ENCODE measurements at regions not wholly inside any gene's neighbourhood (a gene's known extent, or its start where the extent isn't known, plus 50 kb on each side); places are given as distances from the start of the nearest gene placed in this dataset.
A peak's percentile ranks its signal among the peaks of the same experiment; 100 is the strongest.

DNA sequence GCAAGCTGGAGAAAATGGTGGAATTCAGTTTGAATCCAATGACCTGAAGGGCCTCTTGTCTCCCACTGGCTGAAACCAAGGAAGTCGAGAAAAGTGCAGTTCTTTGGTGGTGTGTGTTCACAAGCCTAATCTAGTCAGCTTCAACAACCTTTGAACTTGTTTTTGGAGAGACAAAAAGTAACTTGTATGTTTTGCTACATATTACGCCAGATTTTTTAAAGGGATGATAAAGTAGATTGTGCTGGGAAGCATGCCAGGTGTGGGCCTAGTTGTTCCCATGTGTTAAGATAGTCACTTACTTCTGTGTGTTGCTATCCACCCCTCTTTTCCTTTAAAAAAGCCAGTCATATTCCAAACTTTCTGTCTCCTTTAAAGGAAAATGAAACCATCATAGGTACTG, 79.7 kb upstream of the FAM3C start:
- H3K36me3 ChIP-seq, result no peaks in the 10 kb centered on the region
- H3K4me1 ChIP-seq, result peaks cover 0 to 8% (median 0%) of the 10 kb centered on the region in 4 donors
- H3K4me3 ChIP-seq, result no peak overlapping the region
- DNase-seq, result no peak
- H3K27me3 ChIP-seq, result no peaks in the 10 kb centered on the region
- no peaks in the 10 kb centered on the region for H3K9me3 ChIP-seq
- H3K27ac ChIP-seq, result no peak overlapping the region
- TF ChIP-seq, protein P1, sequence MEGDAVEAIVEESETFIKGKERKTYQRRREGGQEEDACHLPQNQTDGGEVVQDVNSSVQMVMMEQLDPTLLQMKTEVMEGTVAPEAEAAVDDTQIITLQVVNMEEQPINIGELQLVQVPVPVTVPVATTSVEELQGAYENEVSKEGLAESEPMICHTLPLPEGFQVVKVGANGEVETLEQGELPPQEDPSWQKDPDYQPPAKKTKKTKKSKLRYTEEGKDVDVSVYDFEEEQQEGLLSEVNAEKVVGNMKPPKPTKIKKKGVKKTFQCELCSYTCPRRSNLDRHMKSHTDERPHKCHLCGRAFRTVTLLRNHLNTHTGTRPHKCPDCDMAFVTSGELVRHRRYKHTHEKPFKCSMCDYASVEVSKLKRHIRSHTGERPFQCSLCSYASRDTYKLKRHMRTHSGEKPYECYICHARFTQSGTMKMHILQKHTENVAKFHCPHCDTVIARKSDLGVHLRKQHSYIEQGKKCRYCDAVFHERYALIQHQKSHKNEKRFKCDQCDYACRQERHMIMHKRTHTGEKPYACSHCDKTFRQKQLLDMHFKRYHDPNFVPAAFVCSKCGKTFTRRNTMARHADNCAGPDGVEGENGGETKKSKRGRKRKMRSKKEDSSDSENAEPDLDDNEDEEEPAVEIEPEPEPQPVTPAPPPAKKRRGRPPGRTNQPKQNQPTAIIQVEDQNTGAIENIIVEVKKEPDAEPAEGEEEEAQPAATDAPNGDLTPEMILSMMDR (IDR thresholded peaks at IDR 0.05), result no peak
- TF ChIP-seq POLR2A (IDR thresholded peaks at IDR 0.05), result no peak

GRCh38 chr7:121474301-121474673, 78.2 kb upstream of the FAM3C start:
- H3K4me3 ChIP-seq, result no peak overlapping the region
- no peak overlapping the region for H3K27ac ChIP-seq
- peaks cover 0 to 8% (median 0%) of the 10 kb centered on the region in 4 donors for H3K4me1 ChIP-seq
- no peaks in the 10 kb centered on the region for H3K27me3 ChIP-seq
- no peak for DNase-seq
- H3K36me3 ChIP-seq, result no peaks in the 10 kb centered on the region
- TF ChIP-seq POLR2A (IDR thresholded peaks at IDR 0.05), result no peak
- TF ChIP-seq, protein P1 (IDR thresholded peaks at IDR 0.05), result no peak
- H3K9me3 ChIP-seq, result no peaks in the 10 kb centered on the region

GRCh38 chr7:121473645-121474300, 77.7 kb upstream of the FAM3C start:
- H3K4me1 ChIP-seq, result peaks cover 0 to 8% (median 0%) of the 10 kb centered on the region in 4 donors
- peak overlapping the region in 1 of 4 donors; percentile 11 for H3K27ac ChIP-seq
- H3K27me3 ChIP-seq, result no peaks in the 10 kb centered on the region
- DNase-seq, result peak in 1 of 3 donors; percentile 48
- H3K36me3 ChIP-seq, result no peaks in the 10 kb centered on the region
- no peaks in the 10 kb centered on the region for H3K9me3 ChIP-seq
- H3K4me3 ChIP-seq, result no peak overlapping the region
- TF ChIP-seq POLR2A (IDR thresholded peaks at IDR 0.05), result no peak
- TF ChIP-seq, protein P1 (IDR thresholded peaks at IDR 0.05), result no peak

DNA sequence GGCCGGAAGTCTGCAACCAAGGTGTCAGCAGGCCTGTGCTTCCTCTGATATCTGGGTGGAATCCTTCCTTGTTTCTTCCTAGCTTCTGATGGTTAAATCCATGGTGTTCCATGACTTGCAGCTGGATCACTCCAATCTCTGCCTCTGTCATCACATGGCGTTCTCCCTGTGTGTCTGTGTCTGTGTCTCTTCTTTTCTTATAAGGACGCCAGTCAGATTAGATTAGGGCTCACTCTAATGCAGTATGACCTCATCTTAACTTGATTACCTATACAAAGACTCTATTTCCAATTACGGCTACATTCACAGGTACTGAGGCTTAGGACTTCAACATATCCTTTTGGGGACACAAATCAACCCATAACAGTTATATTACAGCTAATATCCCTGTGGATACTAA, 70.3 kb upstream of the FAM3C start:
- Histone ChIP-seq H3K27ac (no peak overlapping the region), H3K9me3 (no peaks in the 10 kb centered on the region), H3K4me3 (no peak overlapping the region), H3K4me1 (no peaks in the 10 kb centered on the region), H3K27me3 (no peaks in the 10 kb centered on the region), H3K36me3 (no peaks in the 10 kb centered on the region)
- DNase-seq, result no peak
- no peak for TF ChIP-seq POLR2A (IDR thresholded peaks at IDR 0.05)
- TF ChIP-seq, protein P1 (IDR thresholded peaks at IDR 0.05), result no peak

DNA sequence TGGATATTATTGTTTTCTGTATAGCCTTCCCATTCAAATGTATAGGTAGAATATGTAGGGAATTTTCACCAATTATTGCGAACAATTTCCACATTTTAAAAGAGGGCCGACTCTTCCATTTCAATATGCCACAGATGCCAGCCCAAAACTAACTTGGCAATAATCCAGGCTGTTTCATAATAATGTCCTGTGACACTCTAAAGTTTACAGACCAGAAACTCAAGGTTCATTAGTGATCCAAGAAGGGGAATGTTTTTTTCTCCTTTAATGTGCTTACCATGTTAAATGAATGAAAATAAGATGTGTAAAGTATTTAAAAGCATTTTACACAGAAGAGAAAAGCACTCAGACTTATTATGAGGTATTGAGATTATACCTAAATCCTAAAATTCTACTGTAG, 63.0 kb upstream of the FAM3C start:
- Histone ChIP-seq H3K27me3 (no peaks in the 10 kb centered on the region), H3K4me1 (no peaks in the 10 kb centered on the region), H3K9me3 (no peaks in the 10 kb centered on the region), H3K4me3 (no peak overlapping the region), H3K27ac (no peak overlapping the region), H3K36me3 (no peaks in the 10 kb centered on the region)
- TF ChIP-seq POLR2A (IDR thresholded peaks at IDR 0.05), result no peak
- TF ChIP-seq, protein P1 (IDR thresholded peaks at IDR 0.05), result no peak
- DNase-seq, result no peak

Data from Peyer's patch (tissue), 4 donors.